ENCODE measurements at regions not wholly inside any gene's neighbourhood (a gene's known extent, or its start where the extent isn't known, plus 50 kb on each side); places are given as distances from the start of the nearest gene placed in this dataset.
A peak's percentile ranks its signal among the peaks of the same experiment; 100 is the strongest.

- Histone ChIP-seq H3K4me3 (no peak overlapping the region), H3K4me1 (ENCODE audit: low read depth) (no peaks in the 10 kb centered on the region), H3K27me3 (no peaks in the 10 kb centered on the region), H3K36me3 (no peaks in the 10 kb centered on the region), H3K9me3 (ENCODE audit: low read depth) (no peaks in the 10 kb centered on the region), H3K27ac (no peak overlapping the region)
- peak in 1 of 2 donors; percentile 57 for DNase-seq (ENCODE audit: low read depth in 1 of 2, low spot score in 1 of 2)
- TF ChIP-seq, protein P1, sequence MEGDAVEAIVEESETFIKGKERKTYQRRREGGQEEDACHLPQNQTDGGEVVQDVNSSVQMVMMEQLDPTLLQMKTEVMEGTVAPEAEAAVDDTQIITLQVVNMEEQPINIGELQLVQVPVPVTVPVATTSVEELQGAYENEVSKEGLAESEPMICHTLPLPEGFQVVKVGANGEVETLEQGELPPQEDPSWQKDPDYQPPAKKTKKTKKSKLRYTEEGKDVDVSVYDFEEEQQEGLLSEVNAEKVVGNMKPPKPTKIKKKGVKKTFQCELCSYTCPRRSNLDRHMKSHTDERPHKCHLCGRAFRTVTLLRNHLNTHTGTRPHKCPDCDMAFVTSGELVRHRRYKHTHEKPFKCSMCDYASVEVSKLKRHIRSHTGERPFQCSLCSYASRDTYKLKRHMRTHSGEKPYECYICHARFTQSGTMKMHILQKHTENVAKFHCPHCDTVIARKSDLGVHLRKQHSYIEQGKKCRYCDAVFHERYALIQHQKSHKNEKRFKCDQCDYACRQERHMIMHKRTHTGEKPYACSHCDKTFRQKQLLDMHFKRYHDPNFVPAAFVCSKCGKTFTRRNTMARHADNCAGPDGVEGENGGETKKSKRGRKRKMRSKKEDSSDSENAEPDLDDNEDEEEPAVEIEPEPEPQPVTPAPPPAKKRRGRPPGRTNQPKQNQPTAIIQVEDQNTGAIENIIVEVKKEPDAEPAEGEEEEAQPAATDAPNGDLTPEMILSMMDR (IDR thresholded peaks at IDR 0.05; ENCODE audit: low read depth, low read length) = no peak
These were observed 227.9 kb downstream of the MAF start for GRCh38 chr16:79372503-79373184.

DNA sequence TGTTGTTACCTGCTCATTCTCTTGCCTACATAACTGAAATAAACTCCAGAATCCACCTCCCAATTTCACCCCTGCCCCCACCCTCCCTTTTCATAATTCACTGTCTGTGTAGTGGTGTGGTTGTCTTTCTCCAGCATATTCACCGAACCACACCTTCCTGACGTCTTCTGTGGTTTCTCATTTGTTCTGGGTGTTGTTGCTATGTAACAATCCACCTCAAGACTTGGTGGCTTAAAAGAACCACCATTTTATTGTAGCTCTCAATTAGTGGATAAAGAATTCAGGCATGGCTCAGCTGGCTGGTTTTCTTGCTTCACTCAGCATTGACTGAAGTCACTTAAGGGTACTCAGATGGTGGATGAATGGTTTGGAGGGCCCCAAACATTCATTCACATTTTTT, 229.8 kb downstream of the MAF start:
- Histone ChIP-seq H3K9me3 (ENCODE audit: low read depth) (no peaks in the 10 kb centered on the region), H3K4me1 (ENCODE audit: low read depth) (no peaks in the 10 kb centered on the region)
- DNase-seq (ENCODE audit: low read depth in 1 of 2, low spot score in 1 of 2) = no peak

DNA sequence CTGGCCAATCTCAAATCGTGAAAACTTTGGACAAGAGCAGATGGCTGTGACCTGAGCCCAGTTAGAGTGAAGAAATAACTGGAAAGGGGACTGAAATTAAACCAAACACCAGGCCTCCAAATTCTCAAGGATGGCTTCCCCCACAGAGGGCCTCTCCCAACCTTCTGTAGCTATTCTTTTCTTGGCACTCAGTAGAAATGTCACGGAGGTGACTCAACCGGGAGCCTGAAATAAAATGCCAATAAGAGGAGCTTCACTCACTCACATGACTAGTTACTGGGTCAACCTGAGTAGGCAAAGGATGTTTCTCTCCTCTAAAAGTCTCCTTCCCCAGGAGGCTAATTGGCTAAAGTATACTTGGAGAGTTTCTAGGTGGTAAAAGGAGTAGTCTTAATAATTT, 230.7 kb downstream of the MAF start:
- H3K4me1 ChIP-seq (ENCODE audit: low read depth) = no peaks in the 10 kb centered on the region
- H3K27ac ChIP-seq = no peak overlapping the region
- no peak overlapping the region for H3K4me3 ChIP-seq
- no peaks in the 10 kb centered on the region for H3K27me3 ChIP-seq
- H3K9me3 ChIP-seq (ENCODE audit: low read depth) = no peaks in the 10 kb centered on the region
- TF ChIP-seq, protein P1 (IDR thresholded peaks at IDR 0.05; ENCODE audit: low read depth, low read length) = no peak
- no peaks in the 10 kb centered on the region for H3K36me3 ChIP-seq
- DNase-seq (ENCODE audit: low read depth in 1 of 2, low spot score in 1 of 2) = no peak

More for the DNA sequence above, 229.8 kb downstream of the MAF start:
- Histone ChIP-seq H3K27ac (no peak overlapping the region), H3K36me3 (no peaks in the 10 kb centered on the region), H3K27me3 (no peaks in the 10 kb centered on the region), H3K4me3 (no peak overlapping the region)
- TF ChIP-seq, protein P1 (IDR thresholded peaks at IDR 0.05; ENCODE audit: low read depth, low read length) = no peak

- H3K36me3 ChIP-seq = no peaks in the 10 kb centered on the region
- no peaks in the 10 kb centered on the region for H3K4me1 ChIP-seq (ENCODE audit: low read depth)
- no peaks in the 10 kb centered on the region for H3K9me3 ChIP-seq (ENCODE audit: low read depth)
- no peak overlapping the region for H3K4me3 ChIP-seq
- TF ChIP-seq, protein P1 (IDR thresholded peaks at IDR 0.05; ENCODE audit: low read depth, low read length) = no peak
- no peak for DNase-seq (ENCODE audit: low read depth in 1 of 2, low spot score in 1 of 2)
- H3K27me3 ChIP-seq = no peaks in the 10 kb centered on the region
- H3K27ac ChIP-seq = no peak overlapping the region
These were observed 232.7 kb downstream of the MAF start for GRCh38 chr16:79367822-79368221.

GRCh38 chr16:79366635-79367034, 233.9 kb downstream of the MAF start:
- no peak overlapping the region for H3K27ac ChIP-seq
- H3K4me1 ChIP-seq (ENCODE audit: low read depth) = no peaks in the 10 kb centered on the region
- H3K4me3 ChIP-seq = no peak overlapping the region
- no peaks in the 10 kb centered on the region for H3K36me3 ChIP-seq
- TF ChIP-seq, protein P1 (IDR thresholded peaks at IDR 0.05; ENCODE audit: low read depth, low read length) = no peak
- H3K9me3 ChIP-seq (ENCODE audit: low read depth) = no peaks in the 10 kb centered on the region
- DNase-seq (ENCODE audit: low read depth in 1 of 2, low spot score in 1 of 2) = no peak
- H3K27me3 ChIP-seq = no peaks in the 10 kb centered on the region
